H1 (cell line): ENCODE measurements at regions not wholly inside any gene's neighbourhood (a gene's known extent, or its start where the extent isn't known, plus 50 kb on each side); places are given as distances from the start of the nearest gene placed in this dataset.

Source experiments
- CBX5 ChIP-seq: fragments of 300-800, 300-1000 bp; sonication (generic); IDR thresholded peaks from 2 replicates; pipeline ENCODE4 v1.7.1; 2016; ENCODE audit warnings: antibody characterized with exemption, low read length, low read depth
- CTBP2 ChIP-seq: IDR thresholded peaks from 2 replicates; pipeline ENCODE4 v1.7.0; 2011; ENCODE audit warnings: borderline replicate concordance, mild to moderate bottlenecking, moderate library complexity, mixed read lengths, low read length; ENCODE audit not compliant: insufficient read depth, insufficient read length
- POU5F1 ChIP-seq: IDR thresholded peaks from 2 replicates; pipeline ENCODE4 v1.6.1; 2011; ENCODE audit warnings: low read depth, mild to moderate bottlenecking, low read length, moderate library complexity
- SAP30 ChIP-seq: fragments of 300-600 bp; sonication (generic); IDR thresholded peaks from 2 replicates; pipeline ENCODE4 v1.7.1; 2012; ENCODE audit warnings: low read length, moderate library complexity, mild to moderate bottlenecking, inconsistent platforms; ENCODE audit not compliant: insufficient read depth, insufficient replicate concordance
- SIRT6 ChIP-seq: IDR thresholded peaks from one replicate; pipeline ENCODE4 v1.7.1; 2012; ENCODE audit warnings: low read length, inconsistent platforms
- SUZ12 ChIP-seq: fragments of 200-600 bp; sonication (generic); IDR thresholded peaks from 2 replicates; pipeline ENCODE4 v1.6.1; 2012; ENCODE audit warnings: mild to moderate bottlenecking, inconsistent platforms, low read length, moderate library complexity, mixed read lengths
- TAF7 ChIP-seq: optimal IDR thresholded peaks from 2 replicates; pipeline ENCODE3; 2011; ENCODE audit warnings: low read depth, mild to moderate bottlenecking, inconsistent platforms, low read length, moderate library complexity, borderline replicate concordance
- TF ChIP-seq, protein P1 (sequence below): IDR thresholded peaks from 2 replicates; pipeline ENCODE4 v1.6.1; 2012; ENCODE audit warnings: low read length, inconsistent platforms

DNA sequence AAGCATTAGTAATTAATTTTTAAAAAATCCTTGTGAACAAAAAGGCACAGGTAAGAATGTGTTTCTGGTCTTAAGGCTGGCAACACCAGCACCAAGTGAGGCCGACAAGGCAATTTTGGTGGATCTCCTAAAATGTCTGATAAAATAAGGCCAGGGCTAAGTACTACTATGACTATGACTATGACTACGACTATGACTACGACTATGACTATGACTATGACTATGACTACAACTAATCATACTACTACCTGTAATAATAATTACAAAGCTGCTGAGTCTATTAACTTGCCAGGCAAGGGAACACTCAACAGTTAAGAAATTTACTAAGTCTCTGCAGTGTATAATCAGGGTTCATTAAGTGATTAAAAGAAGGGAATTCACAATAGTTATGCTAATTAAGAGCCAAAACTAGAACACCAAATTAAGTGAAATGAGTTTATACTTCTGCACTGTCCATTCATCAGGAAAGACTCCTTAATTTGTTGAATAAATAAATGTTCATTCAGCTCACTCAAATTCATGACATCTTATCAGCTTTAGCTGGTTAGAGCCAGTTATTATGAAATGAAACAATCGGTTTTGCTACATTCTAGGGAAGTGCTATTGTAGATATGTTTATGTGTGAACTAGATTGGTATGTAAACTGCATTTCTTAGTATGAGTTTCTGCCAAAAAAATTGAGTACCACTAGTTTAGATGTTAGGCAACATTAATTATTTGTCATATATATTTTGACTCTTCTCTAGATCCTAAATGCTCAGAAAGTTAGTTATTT lies 1626.2 kb upstream of the PCDH20 start (continued):
- TF ChIP-seq, protein P1, sequence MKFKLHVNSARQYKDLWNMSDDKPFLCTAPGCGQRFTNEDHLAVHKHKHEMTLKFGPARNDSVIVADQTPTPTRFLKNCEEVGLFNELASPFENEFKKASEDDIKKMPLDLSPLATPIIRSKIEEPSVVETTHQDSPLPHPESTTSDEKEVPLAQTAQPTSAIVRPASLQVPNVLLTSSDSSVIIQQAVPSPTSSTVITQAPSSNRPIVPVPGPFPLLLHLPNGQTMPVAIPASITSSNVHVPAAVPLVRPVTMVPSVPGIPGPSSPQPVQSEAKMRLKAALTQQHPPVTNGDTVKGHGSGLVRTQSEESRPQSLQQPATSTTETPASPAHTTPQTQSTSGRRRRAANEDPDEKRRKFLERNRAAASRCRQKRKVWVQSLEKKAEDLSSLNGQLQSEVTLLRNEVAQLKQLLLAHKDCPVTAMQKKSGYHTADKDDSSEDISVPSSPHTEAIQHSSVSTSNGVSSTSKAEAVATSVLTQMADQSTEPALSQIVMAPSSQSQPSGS, result no peak
- TF ChIP-seq TAF7, result no peak
- TF ChIP-seq POU5F1, result no peak
- no peak for TF ChIP-seq SUZ12
- TF ChIP-seq SAP30, result no peak
- TF ChIP-seq CBX5, result no peak
- no peak for TF ChIP-seq CTBP2
- TF ChIP-seq SIRT6, result no peak
